ENCODE measurements at regions not wholly inside any gene's neighbourhood (a gene's known extent, or its start where the extent isn't known, plus 50 kb on each side); places are given as distances from the start of the nearest gene placed in this dataset.

- TF ChIP-seq RAD21 (IDR thresholded peaks at IDR 0.05; ENCODE audit: low read depth) (no peak), YY1 (IDR thresholded peaks at IDR 0.05; ENCODE audit: low read depth) (no peak), TEAD4 (IDR thresholded peaks at IDR 0.05) (no peak), MAX (IDR thresholded peaks at IDR 0.05) (no peak), ZBTB7A (IDR thresholded peaks at IDR 0.05; ENCODE audit: low read depth) (no peak), REST (IDR thresholded peaks at IDR 0.05; ENCODE audit: low read depth) (no peak), TCF12 (IDR thresholded peaks at IDR 0.05; ENCODE audit: low read depth) (no peak), EP300 (IDR thresholded peaks at IDR 0.05; ENCODE audit: borderline replicate concordance) (no peak), TAF1 (IDR thresholded peaks at IDR 0.05; ENCODE audit: low read depth) (no peak), FOXM1 (IDR thresholded peaks at IDR 0.05; ENCODE audit: borderline replicate concordance, low read depth) (no peak), USF1 (IDR thresholded peaks at IDR 0.05) (no peak), EGR1 (IDR thresholded peaks at IDR 0.05) (no peak), CREB1 (IDR thresholded peaks at IDR 0.05; ENCODE audit: low read depth) (no peak), NFIC (IDR thresholded peaks at IDR 0.05) (no peak), CEBPB (IDR thresholded peaks at IDR 0.05) (no peak)
Observed at GRCh38 chr20:57103146-57103800, 163.2 kb downstream of the BMP7 start.

- TF ChIP-seq REST (IDR thresholded peaks at IDR 0.05; ENCODE audit: low read depth) (no peak), CEBPB (IDR thresholded peaks at IDR 0.05) (no peak), CREB1 (IDR thresholded peaks at IDR 0.05; ENCODE audit: low read depth) (no peak), RAD21 (IDR thresholded peaks at IDR 0.05; ENCODE audit: low read depth) (no peak), EP300 (IDR thresholded peaks at IDR 0.05; ENCODE audit: borderline replicate concordance) (no peak), TCF12 (IDR thresholded peaks at IDR 0.05; ENCODE audit: low read depth) (no peak), ZBTB7A (IDR thresholded peaks at IDR 0.05; ENCODE audit: low read depth) (no peak), USF1 (IDR thresholded peaks at IDR 0.05) (no peak), NFIC (IDR thresholded peaks at IDR 0.05) (no peak), EGR1 (IDR thresholded peaks at IDR 0.05) (no peak)
Observed at GRCh38 chr20:57104113-57104512, 162.3 kb downstream of the BMP7 start.

GRCh38 chr20:57104651-57105204 lies 161.7 kb downstream of the BMP7 start:
- TF ChIP-seq EGR1 (IDR thresholded peaks at IDR 0.05) (no peak), NFIC (IDR thresholded peaks at IDR 0.05) (no peak), EP300 (IDR thresholded peaks at IDR 0.05; ENCODE audit: borderline replicate concordance) (no peak), TCF12 (IDR thresholded peaks at IDR 0.05; ENCODE audit: low read depth) (no peak), MAX (IDR thresholded peaks at IDR 0.05) (no peak), CREB1 (IDR thresholded peaks at IDR 0.05; ENCODE audit: low read depth) (no peak), YY1 (IDR thresholded peaks at IDR 0.05; ENCODE audit: low read depth) (no peak), REST (IDR thresholded peaks at IDR 0.05; ENCODE audit: low read depth) (no peak), FOXM1 (IDR thresholded peaks at IDR 0.05; ENCODE audit: borderline replicate concordance, low read depth) (no peak), TEAD4 (IDR thresholded peaks at IDR 0.05) (no peak), TAF1 (IDR thresholded peaks at IDR 0.05; ENCODE audit: low read depth) (no peak), USF1 (IDR thresholded peaks at IDR 0.05) (no peak), ZBTB7A (IDR thresholded peaks at IDR 0.05; ENCODE audit: low read depth) (no peak), RAD21 (IDR thresholded peaks at IDR 0.05; ENCODE audit: low read depth) (no peak), CEBPB (IDR thresholded peaks at IDR 0.05) (no peak)

Measured in Ishikawa (cell line).